DND-41 (cell line): ENCODE measurements at regions not wholly inside any gene's neighbourhood (a gene's known extent, or its start where the extent isn't known, plus 50 kb on each side); places are given as distances from the start of the nearest gene placed in this dataset.

ENCODE experiments used
- ATAC-seq: fragments of 200-7000 bp; cut with Tn5 transposase; 3 replicates; pipeline ENCODE4 v1.9.1; 2021; ENCODE audit warnings: low read depth; ENCODE audit not compliant: insufficient read depth
- DNase-seq: peaks from one replicate; pipeline ENCODE4 v3.0.0-alpha.2; 2020
- H2AFZ ChIP-seq: 2 replicates; pipeline ENCODE4 v1.6.0; 2012; ENCODE audit warnings: low read depth, low read length
- H3K27ac ChIP-seq: 2 replicates; pipeline ENCODE4 v1.5.1; 2012; ENCODE audit warnings: low read length, inconsistent platforms
- H3K27me3 ChIP-seq: fragments of 200-600 bp; sonication (generic); 2 replicates; pipeline ENCODE4 v1.6.0; 2012; ENCODE audit warnings: low read length, mild to moderate bottlenecking, inconsistent platforms; ENCODE audit not compliant: insufficient read depth, poor library complexity
- H3K36me3 ChIP-seq: 2 replicates; pipeline ENCODE4 v1.5.1; 2012; ENCODE audit warnings: low read length, inconsistent platforms; ENCODE audit not compliant: insufficient read depth
- H3K4me1 ChIP-seq: 2 replicates; pipeline ENCODE4 v1.5.1; 2012; ENCODE audit warnings: mild to moderate bottlenecking, low read length; ENCODE audit not compliant: insufficient read depth
- H3K4me2 ChIP-seq: 2 replicates; pipeline ENCODE4 v1.6.0; 2012; ENCODE audit warnings: mild to moderate bottlenecking, moderate library complexity, low read length, inconsistent platforms; ENCODE audit not compliant: insufficient read depth
- H3K4me3 ChIP-seq, 2 experiments: fragments of 200-600 bp in 1 of 2; shearing (Covaris generic) in 1 of 2; 2 replicates each; pipeline ENCODE4 v1.5.1; 2012 to 2016; ENCODE audit warnings: inconsistent platforms in 2 of 2, low read length in 2 of 2, mild to moderate bottlenecking in 2 of 2, low read depth in 1 of 2, moderate library complexity in 1 of 2
- H3K79me2 ChIP-seq: 2 replicates; pipeline ENCODE4 v1.6.0; 2012; ENCODE audit warnings: low read length, inconsistent platforms; ENCODE audit not compliant: insufficient read depth
- H3K9ac ChIP-seq: 2 replicates; pipeline ENCODE4 v1.6.0; 2012; ENCODE audit warnings: low read depth, mild to moderate bottlenecking, inconsistent platforms, low read length, moderate library complexity
- H3K9me3 ChIP-seq: 2 replicates; pipeline ENCODE4 v1.5.1; 2012; ENCODE audit warnings: low read length, moderate library complexity, mild to moderate bottlenecking, inconsistent platforms; ENCODE audit not compliant: insufficient read depth, severe bottlenecking
- H4K20me1 ChIP-seq: 2 replicates; pipeline ENCODE4 v1.6.0; 2012; ENCODE audit warnings: low read length; ENCODE audit not compliant: insufficient read depth
- EZH2 ChIP-seq: IDR thresholded peaks from 3 replicates; pipeline ENCODE4 v1.6.1; 2012; ENCODE audit warnings: borderline replicate concordance, low read depth, mild to moderate bottlenecking, moderate library complexity, low read length, inconsistent platforms; ENCODE audit not compliant: severe bottlenecking
- TF ChIP-seq, protein P1 (sequence below): IDR thresholded peaks from 2 replicates; pipeline ENCODE4 v1.5.1; 2012; ENCODE audit warnings: borderline replicate concordance, low read length, moderate library complexity, mild to moderate bottlenecking; ENCODE audit not compliant: poor library complexity, severe bottlenecking; ENCODE audit errors: extremely low read depth

- DNase-seq (no peak), ATAC-seq (no peak)
- Histone ChIP-seq H3K4me2 (no peak overlapping the region), H3K9me3 (no peaks in the 10 kb centered on the region), H3K36me3 (no peaks in the 10 kb centered on the region), H4K20me1 (no peaks in the 10 kb centered on the region), H3K4me3 (no peak overlapping the region), H3K4me1 (no peaks in the 10 kb centered on the region), H2AFZ (no peak overlapping the region), H3K27me3 (peaks cover 3% of the 10 kb centered on the region), H3K79me2 (no peaks in the 10 kb centered on the region), H3K9ac (no peak overlapping the region), H3K27ac (no peak overlapping the region)
- TF ChIP-seq, protein P1, sequence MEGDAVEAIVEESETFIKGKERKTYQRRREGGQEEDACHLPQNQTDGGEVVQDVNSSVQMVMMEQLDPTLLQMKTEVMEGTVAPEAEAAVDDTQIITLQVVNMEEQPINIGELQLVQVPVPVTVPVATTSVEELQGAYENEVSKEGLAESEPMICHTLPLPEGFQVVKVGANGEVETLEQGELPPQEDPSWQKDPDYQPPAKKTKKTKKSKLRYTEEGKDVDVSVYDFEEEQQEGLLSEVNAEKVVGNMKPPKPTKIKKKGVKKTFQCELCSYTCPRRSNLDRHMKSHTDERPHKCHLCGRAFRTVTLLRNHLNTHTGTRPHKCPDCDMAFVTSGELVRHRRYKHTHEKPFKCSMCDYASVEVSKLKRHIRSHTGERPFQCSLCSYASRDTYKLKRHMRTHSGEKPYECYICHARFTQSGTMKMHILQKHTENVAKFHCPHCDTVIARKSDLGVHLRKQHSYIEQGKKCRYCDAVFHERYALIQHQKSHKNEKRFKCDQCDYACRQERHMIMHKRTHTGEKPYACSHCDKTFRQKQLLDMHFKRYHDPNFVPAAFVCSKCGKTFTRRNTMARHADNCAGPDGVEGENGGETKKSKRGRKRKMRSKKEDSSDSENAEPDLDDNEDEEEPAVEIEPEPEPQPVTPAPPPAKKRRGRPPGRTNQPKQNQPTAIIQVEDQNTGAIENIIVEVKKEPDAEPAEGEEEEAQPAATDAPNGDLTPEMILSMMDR: no peak
These were observed 325.4 kb upstream of the TSHZ3 start for GRCh38 chr19:31674503-31675192.

- Histone ChIP-seq H3K4me1 (no peaks in the 10 kb centered on the region), H2AFZ (no peak overlapping the region), H3K9me3 (no peaks in the 10 kb centered on the region), H3K27ac (no peak overlapping the region), H4K20me1 (no peaks in the 10 kb centered on the region), H3K9ac (no peak overlapping the region), H3K79me2 (no peaks in the 10 kb centered on the region), H3K4me3 (no peak overlapping the region), H3K4me2 (no peak overlapping the region), H3K36me3 (no peaks in the 10 kb centered on the region), H3K27me3 (peaks cover 3% of the 10 kb centered on the region)
- no peak for ATAC-seq
- TF ChIP-seq, protein P1: no peak
- no peak for TF ChIP-seq EZH2
- DNase-seq: no peak
These were observed 326.1 kb upstream of the TSHZ3 start for GRCh38 chr19:31675193-31675913.

DNA sequence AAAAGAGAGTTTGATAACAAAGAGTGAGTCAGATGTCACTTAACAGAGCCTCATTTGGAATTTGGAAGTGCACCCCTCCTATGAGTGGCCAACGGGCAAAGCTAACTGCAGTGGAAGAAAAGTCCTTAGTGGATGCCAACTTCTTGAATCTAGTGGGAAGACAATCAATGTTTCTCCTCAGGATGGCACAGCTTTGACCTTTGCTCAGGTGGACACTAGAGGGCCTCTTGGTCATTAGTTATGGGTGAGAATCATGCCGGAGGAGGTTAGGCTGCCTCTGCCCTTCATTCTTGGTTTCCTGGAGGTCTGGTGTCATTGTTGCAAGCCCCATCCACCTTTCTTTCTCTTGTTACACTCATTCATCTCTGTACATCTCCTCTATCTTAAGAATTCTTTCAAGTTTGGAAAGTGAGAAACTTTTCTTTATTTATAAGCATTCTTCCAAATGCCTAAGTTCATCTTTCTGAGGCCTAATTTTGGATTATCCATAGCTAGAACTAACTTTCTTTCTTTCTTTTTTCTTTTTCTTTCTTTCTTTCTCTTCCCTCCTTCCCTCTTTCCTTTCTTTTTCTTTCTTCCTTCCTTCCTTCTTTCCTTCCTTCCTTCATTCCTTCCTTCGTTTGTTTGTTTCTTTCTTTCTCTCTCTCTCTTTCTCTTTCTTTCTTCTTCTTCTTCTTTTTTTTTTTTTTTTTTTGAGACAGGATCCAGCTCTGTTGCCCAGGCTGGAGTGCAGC is 327.2 kb upstream of the TSHZ3 start:
- peaks cover 3% of the 10 kb centered on the region for H3K27me3 ChIP-seq
- no peak overlapping the region for H3K27ac ChIP-seq
- no peak for ATAC-seq
- H3K4me2 ChIP-seq: no peak overlapping the region
- no peaks in the 10 kb centered on the region for H4K20me1 ChIP-seq
- no peak overlapping the region for H3K9ac ChIP-seq
- H3K9me3 ChIP-seq: no peaks in the 10 kb centered on the region
- DNase-seq: no peak
- no peaks in the 10 kb centered on the region for H3K79me2 ChIP-seq
- H3K36me3 ChIP-seq: no peaks in the 10 kb centered on the region
- H3K4me1 ChIP-seq: no peaks in the 10 kb centered on the region
- no peak overlapping the region for H2AFZ ChIP-seq
- TF ChIP-seq EZH2: no peak
- TF ChIP-seq, protein P1: peak; percentile 25
- H3K4me3 ChIP-seq: no peak overlapping the region
